ENCODE measurements at regions not wholly inside any gene's neighbourhood (a gene's known extent, or its start where the extent isn't known, plus 50 kb on each side); places are given as distances from the start of the nearest gene placed in this dataset.

- H3K27ac ChIP-seq, result no peak overlapping the region
- no peak overlapping the region for H3K4me3 ChIP-seq
- no peaks in the 10 kb centered on the region for H3K9me3 ChIP-seq
- no peaks in the 10 kb centered on the region for H3K4me1 ChIP-seq
- peaks cover 0 to 21% of the 10 kb centered on the region in 2 donors for H3K27me3 ChIP-seq
- intact Hi-C loops (cut with DNase I; ENCODE audit: low total_unique reads), result no loop called here
- TF ChIP-seq, protein P1, sequence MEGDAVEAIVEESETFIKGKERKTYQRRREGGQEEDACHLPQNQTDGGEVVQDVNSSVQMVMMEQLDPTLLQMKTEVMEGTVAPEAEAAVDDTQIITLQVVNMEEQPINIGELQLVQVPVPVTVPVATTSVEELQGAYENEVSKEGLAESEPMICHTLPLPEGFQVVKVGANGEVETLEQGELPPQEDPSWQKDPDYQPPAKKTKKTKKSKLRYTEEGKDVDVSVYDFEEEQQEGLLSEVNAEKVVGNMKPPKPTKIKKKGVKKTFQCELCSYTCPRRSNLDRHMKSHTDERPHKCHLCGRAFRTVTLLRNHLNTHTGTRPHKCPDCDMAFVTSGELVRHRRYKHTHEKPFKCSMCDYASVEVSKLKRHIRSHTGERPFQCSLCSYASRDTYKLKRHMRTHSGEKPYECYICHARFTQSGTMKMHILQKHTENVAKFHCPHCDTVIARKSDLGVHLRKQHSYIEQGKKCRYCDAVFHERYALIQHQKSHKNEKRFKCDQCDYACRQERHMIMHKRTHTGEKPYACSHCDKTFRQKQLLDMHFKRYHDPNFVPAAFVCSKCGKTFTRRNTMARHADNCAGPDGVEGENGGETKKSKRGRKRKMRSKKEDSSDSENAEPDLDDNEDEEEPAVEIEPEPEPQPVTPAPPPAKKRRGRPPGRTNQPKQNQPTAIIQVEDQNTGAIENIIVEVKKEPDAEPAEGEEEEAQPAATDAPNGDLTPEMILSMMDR (IDR thresholded peaks at IDR 0.05), result no peak
- TF ChIP-seq POLR2AphosphoS5 (IDR thresholded peaks at IDR 0.05) (no peak), POLR2A (IDR thresholded peaks at IDR 0.05) (no peak)
- no peak for DNase-seq (ENCODE audit: low spot score in 2 of 2)
- no peaks in the 10 kb centered on the region for H3K36me3 ChIP-seq
These were observed 646.7 kb downstream of the NPHP4 start for GRCh38 chr1:5345556-5345955.

- no peak overlapping the region for H3K27ac ChIP-seq
- H3K4me1 ChIP-seq, result no peaks in the 10 kb centered on the region
- no peak for TF ChIP-seq POLR2AphosphoS5 (IDR thresholded peaks at IDR 0.05)
- no peak for TF ChIP-seq POLR2A (IDR thresholded peaks at IDR 0.05)
- TF ChIP-seq, protein P1 (IDR thresholded peaks at IDR 0.05), result no peak
- no peaks in the 10 kb centered on the region for H3K36me3 ChIP-seq
- no peaks in the 10 kb centered on the region for H3K9me3 ChIP-seq
- intact Hi-C loops (cut with DNase I; ENCODE audit: low total_unique reads), result no loop called here
- no peak for DNase-seq (ENCODE audit: low spot score in 2 of 2)
- H3K27me3 ChIP-seq, result peaks cover 0 to 21% of the 10 kb centered on the region in 2 donors
- no peak overlapping the region for H3K4me3 ChIP-seq
These were observed 648.8 kb downstream of the NPHP4 start for GRCh38 chr1:5343256-5344020.

- TF ChIP-seq POLR2AphosphoS5 (IDR thresholded peaks at IDR 0.05) (no peak), POLR2A (IDR thresholded peaks at IDR 0.05) (no peak)
- TF ChIP-seq, protein P1 (IDR thresholded peaks at IDR 0.05), result no peak
- Histone ChIP-seq H3K27me3 (peaks cover 0 to 21% of the 10 kb centered on the region in 2 donors), H3K27ac (no peak overlapping the region), H3K4me3 (no peak overlapping the region), H3K36me3 (no peaks in the 10 kb centered on the region), H3K9me3 (no peaks in the 10 kb centered on the region), H3K4me1 (no peaks in the 10 kb centered on the region)
- no peak for DNase-seq (ENCODE audit: low spot score in 2 of 2)
- intact Hi-C loops (cut with DNase I; ENCODE audit: low total_unique reads), result no loop called here
These were observed 649.4 kb downstream of the NPHP4 start for GRCh38 chr1:5342830-5343229.

DNA sequence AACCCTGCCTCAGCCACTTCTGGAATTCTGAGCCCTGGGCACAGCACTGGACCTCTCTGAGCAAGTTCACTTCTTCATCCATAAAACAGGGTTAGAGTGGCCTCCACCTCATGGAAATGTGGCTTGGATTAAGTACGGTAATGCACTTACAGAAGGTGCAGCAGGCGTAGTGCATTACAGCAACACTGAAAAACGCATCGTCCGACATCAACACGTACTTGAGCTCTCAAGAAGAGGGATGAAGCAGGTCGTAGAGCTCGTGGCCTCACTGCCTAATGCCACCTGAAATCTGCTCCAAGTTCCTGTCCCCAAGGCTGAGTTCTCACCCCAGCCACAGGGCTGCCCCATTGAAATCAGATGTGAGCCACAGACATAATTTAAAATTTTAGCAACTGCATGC, 650.1 kb downstream of the NPHP4 start:
- H3K36me3 ChIP-seq, result no peaks in the 10 kb centered on the region
- H3K27me3 ChIP-seq, result peaks cover 0 to 17% of the 10 kb centered on the region in 2 donors
- no peak overlapping the region for H3K4me3 ChIP-seq
- H3K4me1 ChIP-seq, result no peaks in the 10 kb centered on the region
- TF ChIP-seq, protein P1 (IDR thresholded peaks at IDR 0.05), result no peak
- no peak for TF ChIP-seq POLR2A (IDR thresholded peaks at IDR 0.05)
- no peak for TF ChIP-seq POLR2AphosphoS5 (IDR thresholded peaks at IDR 0.05)
- no peak for DNase-seq (ENCODE audit: low spot score in 2 of 2)
- no peak overlapping the region for H3K27ac ChIP-seq
- intact Hi-C loops (cut with DNase I; ENCODE audit: low total_unique reads), result no loop called here
- no peaks in the 10 kb centered on the region for H3K9me3 ChIP-seq

GRCh38 chr1:5341471-5341870, 650.8 kb downstream of the NPHP4 start:
- H3K4me3 ChIP-seq, result no peak overlapping the region
- DNase-seq (ENCODE audit: low spot score in 2 of 2), result no peak
- peaks cover 0 to 17% of the 10 kb centered on the region in 2 donors for H3K27me3 ChIP-seq
- no peaks in the 10 kb centered on the region for H3K9me3 ChIP-seq
- no peaks in the 10 kb centered on the region for H3K36me3 ChIP-seq
- no peak overlapping the region for H3K27ac ChIP-seq
- no peaks in the 10 kb centered on the region for H3K4me1 ChIP-seq
- intact Hi-C loops (cut with DNase I; ENCODE audit: low total_unique reads), result loop anchor here (1.0 kb wide), 1 partner anchor 30 kb away; no protein-coding TSS in a partner anchor
- TF ChIP-seq, protein P1 (IDR thresholded peaks at IDR 0.05), result no peak

Data from breast epithelium (tissue), 4 donors.